B cell (primary cell): ENCODE measurements at regions not wholly inside any gene's neighbourhood (a gene's known extent, or its start where the extent isn't known, plus 50 kb on each side); places are given as distances from the start of the nearest gene placed in this dataset.

ENCODE experiments used
- CTCF ChIP-seq: fragments of 200-600 bp; IDR thresholded peaks from one replicate; pipeline ENCODE4 v1.8.0; 2022; ENCODE audit warnings: antibody characterized with exemption, mild to moderate bottlenecking
- EZH2 ChIP-seq: IDR thresholded peaks from 2 replicates; pipeline ENCODE4 v1.6.1; 2012; ENCODE audit warnings: borderline replicate concordance, low read depth, mild to moderate bottlenecking, moderate library complexity, low read length; ENCODE audit not compliant: insufficient read depth, poor library complexity, severe bottlenecking

- TF ChIP-seq CTCF, result no peak
- TF ChIP-seq EZH2, result no peak
Observed at GRCh38 chr21:16154321-16154720, 424.5 kb downstream of the USP25 start.
